ENCODE measurements at regions not wholly inside any gene's neighbourhood (a gene's known extent, or its start where the extent isn't known, plus 50 kb on each side); places are given as distances from the start of the nearest gene placed in this dataset.

GRCh38 chr11:10358696-10359095 is 53.8 kb downstream of the ADM start:
- no peak overlapping the region for H3K4me3 Mint-ChIP-seq
- ATAC-seq (ENCODE audit: low read depth), result no peak
- no peak overlapping the region for H3K27ac Mint-ChIP-seq
- H3K36me3 Mint-ChIP-seq, result peaks cover 2% of the 10 kb centered on the region
- no peaks in the 10 kb centered on the region for H3K4me1 Mint-ChIP-seq
- DNase-seq (ENCODE audit: low spot score in 2 of 2), result no peak
- H3K27me3 Mint-ChIP-seq, result peaks cover 14% of the 10 kb centered on the region
- H3K9me3 Mint-ChIP-seq, result peaks cover 5% of the 10 kb centered on the region

GRCh38 chr11:10359171-10359570 is 54.3 kb downstream of the ADM start:
- Mint-ChIP-seq H3K4me1 (no peaks in the 10 kb centered on the region), H3K27me3 (peaks cover 13% of the 10 kb centered on the region), H3K9me3 (peaks cover 5% of the 10 kb centered on the region), H3K36me3 (peaks cover 2% of the 10 kb centered on the region), H3K27ac (no peak overlapping the region), H3K4me3 (no peak overlapping the region)
- DNase-seq (ENCODE audit: low spot score in 2 of 2) (no peak), ATAC-seq (ENCODE audit: low read depth) (no peak)

- Mint-ChIP-seq H3K9me3 (peaks cover 5% of the 10 kb centered on the region), H3K27ac (no peak overlapping the region), H3K36me3 (peaks cover 2% of the 10 kb centered on the region)
Measured at GRCh38 chr11:10360835-10361234, 56.0 kb downstream of the ADM start.

GRCh38 chr11:10365045-10365444 is 60.2 kb downstream of the ADM start:
- Mint-ChIP-seq H3K9me3 (peaks cover 7% of the 10 kb centered on the region), H3K4me3 (no peak overlapping the region), H3K4me1 (peaks cover 3% of the 10 kb centered on the region), H3K36me3 (peaks cover under 1% of the 10 kb centered on the region), H3K27ac (no peak overlapping the region), H3K27me3 (peaks cover 2% of the 10 kb centered on the region)
- ATAC-seq (ENCODE audit: low read depth) (no peak), DNase-seq (ENCODE audit: low spot score in 2 of 2) (no peak)

More at GRCh38 chr11:10360835-10361234, 56.0 kb downstream of the ADM start:
- Mint-ChIP-seq H3K27me3 (peaks cover 8% of the 10 kb centered on the region), H3K4me1 (no peaks in the 10 kb centered on the region), H3K4me3 (no peak overlapping the region)
- no peak for DNase-seq (ENCODE audit: low spot score in 2 of 2)
- ATAC-seq (ENCODE audit: low read depth), result no peak

- Mint-ChIP-seq H3K27me3 (peaks cover 1% of the 10 kb centered on the region), H3K4me1 (peaks cover 3% of the 10 kb centered on the region), H3K4me3 (peak overlapping the region; percentile 43), H3K9me3 (peaks cover 5% of the 10 kb centered on the region), H3K27ac (peak overlapping the region; percentile 23), H3K36me3 (no peaks in the 10 kb centered on the region)
- DNase-seq (ENCODE audit: low spot score in 2 of 2), result peak; percentile 56 to 68
- ATAC-seq (ENCODE audit: low read depth), result peak; percentile 90
Measured at GRCh38 chr11:10366568-10367331, 61.9 kb downstream of the ADM start.

- Mint-ChIP-seq H3K36me3 (no peaks in the 10 kb centered on the region), H3K27ac (no peak overlapping the region), H3K27me3 (peaks cover 4% of the 10 kb centered on the region), H3K9me3 (peaks cover 5% of the 10 kb centered on the region), H3K4me1 (no peaks in the 10 kb centered on the region), H3K4me3 (no peak overlapping the region)
- ATAC-seq (ENCODE audit: low read depth), result no peak
- no peak for DNase-seq (ENCODE audit: low spot score in 2 of 2)
Measured at GRCh38 chr11:10371926-10372641, 67.2 kb downstream of the ADM start.

- Mint-ChIP-seq H3K4me3 (no peak overlapping the region), H3K36me3 (no peaks in the 10 kb centered on the region), H3K4me1 (no peaks in the 10 kb centered on the region), H3K27me3 (peaks cover 4% of the 10 kb centered on the region), H3K27ac (no peak overlapping the region), H3K9me3 (no peaks in the 10 kb centered on the region)
- DNase-seq (ENCODE audit: low spot score in 2 of 2), result no peak
- ATAC-seq (ENCODE audit: low read depth), result no peak
Measured at GRCh38 chr11:10373340-10373739, 68.5 kb downstream of the ADM start.

- H3K4me3 Mint-ChIP-seq, result no peak overlapping the region
- H3K27me3 Mint-ChIP-seq, result peaks cover 4% of the 10 kb centered on the region
- DNase-seq (ENCODE audit: low spot score in 2 of 2) (no peak), ATAC-seq (ENCODE audit: low read depth) (no peak)
- H3K9me3 Mint-ChIP-seq, result no peaks in the 10 kb centered on the region
- H3K4me1 Mint-ChIP-seq, result no peaks in the 10 kb centered on the region
- no peaks in the 10 kb centered on the region for H3K36me3 Mint-ChIP-seq
- no peak overlapping the region for H3K27ac Mint-ChIP-seq
Measured at GRCh38 chr11:10373929-10374328, 69.1 kb downstream of the ADM start.

GRCh38 chr11:10374386-10374785 is 69.5 kb downstream of the ADM start:
- DNase-seq (ENCODE audit: low spot score in 2 of 2), result no peak
- Mint-ChIP-seq H3K36me3 (no peaks in the 10 kb centered on the region), H3K9me3 (no peaks in the 10 kb centered on the region), H3K27me3 (peaks cover 4% of the 10 kb centered on the region), H3K4me1 (no peaks in the 10 kb centered on the region), H3K27ac (no peak overlapping the region), H3K4me3 (no peak overlapping the region)
- ATAC-seq (ENCODE audit: low read depth), result no peak

GRCh38 chr11:10375280-10375971 is 70.6 kb downstream of the ADM start:
- no peak overlapping the region for H3K27ac Mint-ChIP-seq
- H3K4me3 Mint-ChIP-seq, result no peak overlapping the region
- ATAC-seq (ENCODE audit: low read depth) (no peak), DNase-seq (ENCODE audit: low spot score in 2 of 2) (no peak)
- H3K36me3 Mint-ChIP-seq, result no peaks in the 10 kb centered on the region
- no peaks in the 10 kb centered on the region for H3K9me3 Mint-ChIP-seq
- H3K4me1 Mint-ChIP-seq, result no peaks in the 10 kb centered on the region
- H3K27me3 Mint-ChIP-seq, result peaks cover 7% of the 10 kb centered on the region

GRCh38 chr11:10376061-10376460 is 71.2 kb downstream of the ADM start:
- H3K9me3 Mint-ChIP-seq, result no peaks in the 10 kb centered on the region
- no peaks in the 10 kb centered on the region for H3K36me3 Mint-ChIP-seq
- H3K27ac Mint-ChIP-seq, result no peak overlapping the region

GRCh38 chr11:10377183-10377582 is 72.3 kb downstream of the ADM start:
- Mint-ChIP-seq H3K9me3 (no peaks in the 10 kb centered on the region), H3K4me1 (no peaks in the 10 kb centered on the region), H3K4me3 (no peak overlapping the region), H3K27ac (no peak overlapping the region), H3K36me3 (no peaks in the 10 kb centered on the region), H3K27me3 (peaks cover 7% of the 10 kb centered on the region)
- ATAC-seq (ENCODE audit: low read depth), result no peak
- no peak for DNase-seq (ENCODE audit: low spot score in 2 of 2)

More at GRCh38 chr11:10376061-10376460, 71.2 kb downstream of the ADM start:
- H3K27me3 Mint-ChIP-seq, result peaks cover 7% of the 10 kb centered on the region
- H3K4me3 Mint-ChIP-seq, result no peak overlapping the region
- no peak for DNase-seq (ENCODE audit: low spot score in 2 of 2)
- no peaks in the 10 kb centered on the region for H3K4me1 Mint-ChIP-seq
- ATAC-seq (ENCODE audit: low read depth), result no peak

- Mint-ChIP-seq H3K27me3 (peaks cover 9% of the 10 kb centered on the region), H3K9me3 (peaks cover 2% of the 10 kb centered on the region), H3K27ac (no peak overlapping the region), H3K4me1 (no peaks in the 10 kb centered on the region), H3K4me3 (no peak overlapping the region), H3K36me3 (no peaks in the 10 kb centered on the region)
- ATAC-seq (ENCODE audit: low read depth) (no peak), DNase-seq (ENCODE audit: low spot score in 2 of 2) (no peak)
Measured at GRCh38 chr11:10378362-10378761, 73.5 kb downstream of the ADM start.

- H3K4me1 Mint-ChIP-seq, result no peaks in the 10 kb centered on the region
- ATAC-seq (ENCODE audit: low read depth), result no peak
Measured at GRCh38 chr11:10379022-10379421, 74.1 kb downstream of the ADM start.

More at GRCh38 chr11:10379022-10379421, 74.1 kb downstream of the ADM start:
- peaks cover 2% of the 10 kb centered on the region for H3K9me3 Mint-ChIP-seq
- DNase-seq (ENCODE audit: low spot score in 2 of 2), result no peak
- no peak overlapping the region for H3K27ac Mint-ChIP-seq
- no peak overlapping the region for H3K4me3 Mint-ChIP-seq
- peaks cover 7% of the 10 kb centered on the region for H3K27me3 Mint-ChIP-seq
- H3K36me3 Mint-ChIP-seq, result no peaks in the 10 kb centered on the region
